HepG2 (cell line): ENCODE measurements at regions not wholly inside any gene's neighbourhood (a gene's known extent, or its start where the extent isn't known, plus 50 kb on each side); places are given as distances from the start of the nearest gene placed in this dataset.

Experiments used
- ATAC-seq: fragments of 200-7000 bp; cut with Tn5 transposase; 3 replicates; pipeline ENCODE4 v1.9.1; 2020; ENCODE audit warnings: mild to moderate bottlenecking, moderate library complexity
- BruUV-seq: library from RNA; stranded (reverse); fragments of 400-500 nt; replicated peaks from 2 replicates; lab custom pipeline; 2021; lab: Mats Ljungman, UMichigan
- CTCF ChIA-PET: fragments of 300-600 bp; formaldehyde crosslinking; extraction: SDS; loops from one replicate; lab custom pipeline; 2021; ENCODE audit warnings: low total read pairs, inconsistent platforms, low intra/inter-chr PET ratio; lab: Yijun Ruan, JAX
- POLR2A ChIA-PET: fragments of 350-600 bp; sonication (Branson Sonifier 250); formaldehyde crosslinking; loops from one replicate; lab custom pipeline; 2020; ENCODE audit warnings: antibody characterized with exemption, inconsistent platforms; lab: Yijun Ruan, JAX
- DNase-seq: peaks from one replicate; pipeline ENCODE4 v3.0.0-alpha.2; 2015; ENCODE audit warnings: low spot score
- FAIRE-seq: peaks from 3 replicates; lab custom pipeline; 2011; peaks lifted over from hg19 to GRCh38; lab: Jason Lieb, UNC
- H2AFZ ChIP-seq: one replicate; pipeline ENCODE4 v1.6.1; 2011; ENCODE audit warnings: low read length, inconsistent platforms
- H3K27ac ChIP-seq: fragments of 300-600 bp; 3 replicates; pipeline ENCODE4 v1.8.0; 2011; ENCODE audit warnings: mixed run types, mild to moderate bottlenecking, mixed read lengths, low read length, inconsistent platforms; ENCODE audit not compliant: insufficient read depth; ENCODE audit errors: extremely low read length
- H3K27me3 ChIP-seq, 2 experiments: fragments of 200-600 bp in 1 of 2; 2 replicates in 1 of 2; 3 replicates in 1 of 2; pipeline versions ENCODE4 v1.6.0 to v1.8.0; 2011; ENCODE audit warnings: low read length in 2 of 2, mild to moderate bottlenecking in 2 of 2, moderate library complexity in 2 of 2, inconsistent platforms in 1 of 2; ENCODE audit not compliant: insufficient read depth in 2 of 2, control insufficient read depth in 1 of 2
- H3K36me3 ChIP-seq, 2 experiments: fragments of 200-600 bp in 1 of 2; replicated peaks in 1 of 2; 2 replicates in 1 of 2; 3 replicates in 1 of 2; pipeline versions ENCODE4 v1.5.1 to v1.8.0; 2011; ENCODE audit warnings: low read length in 2 of 2, inconsistent platforms in 1 of 2; ENCODE audit not compliant: insufficient read depth in 2 of 2, control insufficient read depth in 1 of 2
- H3K4me1 ChIP-seq: 2 replicates; pipeline ENCODE4 v1.5.1; 2012; ENCODE audit warnings: low read length, inconsistent platforms; ENCODE audit not compliant: insufficient read depth
- H3K4me2 ChIP-seq: 2 replicates; pipeline ENCODE4 v1.6.0; 2011; ENCODE audit warnings: low read depth, low read length, inconsistent platforms
- H3K4me3 ChIP-seq, 3 experiments: fragments of 200-600 bp in 1 of 3; sonication (generic), shearing (Covaris generic) in 1 of 3; replicated peaks in 1 of 3; 2 replicates each; pipeline ENCODE4 v1.5.1; 2011 to 2016; ENCODE audit warnings: low read length in 3 of 3, inconsistent platforms in 2 of 3, low read depth in 2 of 3, mild to moderate bottlenecking in 2 of 3, control low read depth in 1 of 3, mixed read lengths in 1 of 3; ENCODE audit not compliant: insufficient read depth in 1 of 3
- H3K79me2 ChIP-seq: one replicate; pipeline ENCODE4 v1.6.1; 2011; ENCODE audit warnings: low read length, inconsistent platforms; ENCODE audit not compliant: insufficient read depth
- H3K9ac ChIP-seq: 2 replicates; pipeline ENCODE4 v1.6.0; 2011; ENCODE audit warnings: mild to moderate bottlenecking, low read depth, low read length, inconsistent platforms; ENCODE audit not compliant: insufficient read depth
- H3K9me3 ChIP-seq: 2 replicates; pipeline ENCODE4 v1.5.1; 2012; ENCODE audit warnings: mild to moderate bottlenecking, low read length
- H4K20me1 ChIP-seq: 2 replicates; pipeline ENCODE4 v1.6.0; 2011; ENCODE audit warnings: inconsistent platforms, mild to moderate bottlenecking, low read length, moderate library complexity; ENCODE audit not compliant: insufficient read depth
- FOXP1 ChIP-seq, 2 experiments: fragments of 450-650 bp in 1 of 2; IDR thresholded peaks; 2 replicates each; pipeline ENCODE4 v1.6.1; 2017 to 2018; ENCODE audit warnings: antibody characterized with exemption in 1 of 2
- KLF9 ChIP-seq: IDR thresholded peaks from 2 replicates; pipeline ENCODE4 v1.6.1; 2016; ENCODE audit warnings: low read depth
- SMARCE1 ChIP-seq: fragments of 450-650 bp; IDR thresholded peaks from 2 replicates; pipeline ENCODE4 v1.6.1; 2017; ENCODE audit warnings: borderline replicate concordance
- TMF1 ChIP-seq: sonication (generic); formaldehyde crosslinking; IDR thresholded peaks from 2 replicates; pipeline ENCODE4 v1.8.1; 2022; ENCODE audit warnings: low read depth, missing genetic modification reagents
- ZFP82 ChIP-seq: sonication (generic); formaldehyde crosslinking; IDR thresholded peaks from 2 replicates; pipeline ENCODE4 v1.5.1; 2020; ENCODE audit warnings: mild to moderate bottlenecking, missing genetic modification reagents, borderline replicate concordance
- ZNF543 ChIP-seq: sonication (generic); formaldehyde crosslinking; IDR thresholded peaks from 2 replicates; pipeline ENCODE4 v1.4.0; 2020; ENCODE audit warnings: mild to moderate bottlenecking, missing genetic modification reagents
- ZNF574 ChIP-seq: sonication (generic); formaldehyde crosslinking; IDR thresholded peaks from 2 replicates; pipeline ENCODE4 v1.4.0; 2020; ENCODE audit warnings: missing genetic modification reagents
- WGBS: methylation state at CpG from one replicate; pipeline ENCODE4 v1.1.6; 2017; ENCODE audit warnings: low lambda C conversion rate; 5-methylcytosine and 5-hydroxymethylcytosine counted together
- in situ Hi-C: cut with HindIII; loops from 2 replicates; pipeline ENCODE4 v1.10.0; 2017; ENCODE audit warnings: low pct_unique_long_range_greater_than_20kb; ENCODE audit not compliant: extremely low pct_ligation_motif_present
- intact Hi-C: fragments of 100-400 bp; cut with micrococcal nuclease; formaldehyde crosslinking; loops from one replicate; pipeline ENCODE4 v1.10.0; 2022; ENCODE audit not compliant: unreplicated experiment

DNA sequence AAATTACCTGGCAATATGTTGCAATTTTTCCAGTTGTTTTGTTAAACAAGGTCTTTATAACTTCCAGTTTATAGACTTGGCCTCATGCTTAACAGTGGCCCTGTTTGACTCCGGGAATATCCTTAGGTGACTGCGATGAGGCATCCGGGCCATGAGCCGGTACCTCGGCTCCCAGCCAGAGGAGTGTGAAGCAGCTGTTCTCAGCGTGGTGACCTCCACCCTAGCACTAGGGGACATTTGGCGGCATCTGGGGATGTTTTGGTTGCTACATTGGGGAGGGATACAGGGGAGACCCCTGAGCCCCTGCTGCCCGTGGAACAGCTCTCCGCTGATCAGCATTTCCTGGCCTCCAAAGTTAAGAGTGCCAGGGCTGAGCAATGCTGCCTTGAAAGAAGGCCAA lies 533.4 kb downstream of the IRX1 start (continued):
- no peak for TF ChIP-seq ZNF543 (CRISPR knock-in tag)
- TF ChIP-seq ZFP82 (CRISPR knock-in tag) = no peak
- TF ChIP-seq TMF1 (CRISPR knock-in tag) = no peak
- TF ChIP-seq KLF9 (CRISPR knock-in tag) = no peak
- TF ChIP-seq FOXP1 (IDR thresholded peaks at IDR 0.05) = no peak
- no peak for TF ChIP-seq FOXP1 (CRISPR knock-in tag; IDR thresholded peaks at IDR 0.05)
- TF ChIP-seq SMARCE1 = no peak

DNA sequence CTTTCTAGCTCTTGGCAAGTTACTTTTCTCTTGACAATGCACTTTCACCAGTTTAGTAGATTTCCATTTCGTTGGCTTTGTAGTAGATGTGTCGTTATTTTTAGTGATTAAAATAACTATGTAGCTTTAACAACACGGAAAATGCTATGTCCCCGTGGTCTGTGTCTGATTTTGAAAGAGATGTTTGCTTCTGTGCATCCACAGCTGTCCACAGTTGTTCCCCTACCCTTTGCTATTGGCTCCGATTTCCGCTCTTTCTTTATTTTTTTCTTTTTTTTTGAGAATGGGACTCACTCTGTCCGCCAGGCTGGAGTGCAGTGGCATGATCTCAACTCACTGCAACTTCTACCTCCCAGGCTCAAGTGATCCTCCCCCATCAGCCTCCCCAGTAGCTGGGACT lies 533.9 kb downstream of the IRX1 start:
- CTCF ChIA-PET = no interaction called here
- intact Hi-C loops = no loop called here
- POLR2A ChIA-PET = no interaction called here
- ATAC-seq (no peak), DNase-seq (no peak), FAIRE-seq (no peak)
- no peak for TF ChIP-seq ZNF574 (CRISPR knock-in tag)
- Histone ChIP-seq H3K27ac (no peak overlapping the region), H3K4me2 (no peak overlapping the region), H4K20me1 (no peaks in the 10 kb centered on the region), H3K9me3 (peaks cover 65% of the 10 kb centered on the region), H3K9ac (no peak overlapping the region), H3K4me3 (no peak overlapping the region), H3K79me2 (no peaks in the 10 kb centered on the region), H3K4me1 (no peaks in the 10 kb centered on the region), H3K27me3 (no peaks in the 10 kb centered on the region), H3K36me3 (no peaks in the 10 kb centered on the region), H2AFZ (no peak overlapping the region)
- WGBS = 9% methylated on average over 7 of the region's 7 CpGs
- in situ Hi-C loops = no loop called here
- BruUV-seq = no TSS peak
